Fibroblast of lung (primary cell): ENCODE measurements at regions not wholly inside any gene's neighbourhood (a gene's known extent, or its start where the extent isn't known, plus 50 kb on each side); places are given as distances from the start of the nearest gene placed in this dataset.

Experiments used
- DNase-seq, 2 donors: peaks; one replicate each; pipeline versions ENCODE4 v3.0.0 to v3.0.0-alpha.2; 2010; ENCODE audit warnings: low read depth in 2 of 2
- H2AFZ ChIP-seq: 2 replicates; pipeline ENCODE4 v1.5.1; 2012; ENCODE audit warnings: low read length, control low read depth, inconsistent platforms
- H3K27ac ChIP-seq: 2 replicates; pipeline ENCODE4 v1.5.1; 2011; ENCODE audit warnings: low read length, control low read depth; ENCODE audit not compliant: insufficient read depth
- H3K27me3 ChIP-seq: 2 replicates; pipeline ENCODE4 v1.5.1; 2011; ENCODE audit warnings: mild to moderate bottlenecking, low read length; ENCODE audit not compliant: control insufficient read depth, insufficient read depth
- H3K36me3 ChIP-seq: 2 replicates; pipeline ENCODE4 v1.5.1; 2011; ENCODE audit warnings: low read length; ENCODE audit not compliant: control insufficient read depth, insufficient read depth
- H3K4me1 ChIP-seq: 2 replicates; pipeline ENCODE4 v1.5.1; 2011; ENCODE audit warnings: low read length; ENCODE audit not compliant: control insufficient read depth, insufficient read depth; ENCODE audit errors: extremely low read depth
- H3K4me2 ChIP-seq: 2 replicates; pipeline ENCODE4 v1.5.1; 2011; ENCODE audit warnings: low read length, control low read depth; ENCODE audit not compliant: insufficient read depth; ENCODE audit errors: extremely low read depth
- H3K4me3 ChIP-seq, 4 experiments: fragments of 200-600 bp in 1 of 4; sonication (generic) in 1 of 4; replicated peaks in 1 of 4; 2 replicates each; pipeline ENCODE4 v1.5.1; 2011 to 2016; ENCODE audit warnings: low read length in 4 of 4, low read depth in 3 of 4, mild to moderate bottlenecking in 3 of 4, control low read depth in 2 of 4, inconsistent platforms in 1 of 4, mixed read lengths in 1 of 4; ENCODE audit not compliant: insufficient read depth in 1 of 4; ENCODE audit errors: control extremely low read depth in 1 of 4
- H3K79me2 ChIP-seq: 2 replicates; pipeline ENCODE4 v1.5.1; 2012; ENCODE audit warnings: mild to moderate bottlenecking, low read length, inconsistent platforms; ENCODE audit not compliant: control insufficient read depth, insufficient read depth
- H3K9ac ChIP-seq: 2 replicates; pipeline ENCODE4 v1.5.1; 2011; ENCODE audit warnings: mild to moderate bottlenecking, low read length, control low read depth; ENCODE audit not compliant: insufficient read depth
- H3K9me3 ChIP-seq: 2 replicates; pipeline ENCODE4 v1.5.1; 2012; ENCODE audit warnings: low read depth, low read length; ENCODE audit not compliant: control insufficient read depth, insufficient read depth
- H4K20me1 ChIP-seq: 2 replicates; pipeline ENCODE4 v1.5.1; 2011; ENCODE audit warnings: low read length; ENCODE audit not compliant: control insufficient read depth, insufficient read depth; ENCODE audit errors: extremely low read depth
- CTCF ChIP-seq, 2 donors: IDR thresholded peaks in 1 of 2; conservative IDR thresholded peaks in 1 of 2; 1 replicate in 1 of 2; 2 replicates in 1 of 2; pipeline ENCODE4 v1.5.1; 2011 to 2012; ENCODE audit warnings: low read length in 2 of 2, control low read depth in 1 of 2, inconsistent platforms in 1 of 2, low read depth in 1 of 2, mild to moderate bottlenecking in 1 of 2
- EZH2 ChIP-seq: IDR thresholded peaks from 2 replicates; pipeline ENCODE4 v1.5.1; 2012; ENCODE audit warnings: low read length, control low read depth, mild to moderate bottlenecking; ENCODE audit errors: missing control alignments

GRCh38 chr6:133001040-133001565, 186.7 kb downstream of the RPS12 start:
- TF ChIP-seq CTCF (conservative IDR thresholded peaks at IDR 0.05 in 1 of 2, IDR thresholded peaks at IDR 0.05 in 1 of 2; ENCODE audit: low read depth in 1 of 2, low read length in 2 of 2) (no peak), EZH2 (no peak)
- Histone ChIP-seq H3K36me3 (no peaks in the 10 kb centered on the region), H3K27me3 (no peaks in the 10 kb centered on the region), H3K27ac (no peak overlapping the region), H3K79me2 (no peaks in the 10 kb centered on the region), H3K4me1 (no peaks in the 10 kb centered on the region), H4K20me1 (no peaks in the 10 kb centered on the region), H2AFZ (no peak overlapping the region), H3K9me3 (no peaks in the 10 kb centered on the region), H3K4me3 (no peak overlapping the region), H3K9ac (no peak overlapping the region), H3K4me2 (no peak overlapping the region)
- DNase-seq = peak in 1 of 2 donors; percentile 50

- DNase-seq = no peak
- Histone ChIP-seq H3K4me1 (no peaks in the 10 kb centered on the region), H3K9ac (no peak overlapping the region), H3K4me3 (no peak overlapping the region), H3K27ac (no peak overlapping the region), H3K79me2 (no peaks in the 10 kb centered on the region), H3K9me3 (no peaks in the 10 kb centered on the region), H4K20me1 (no peaks in the 10 kb centered on the region), H2AFZ (no peak overlapping the region), H3K36me3 (no peaks in the 10 kb centered on the region), H3K27me3 (no peaks in the 10 kb centered on the region), H3K4me2 (no peak overlapping the region)
- TF ChIP-seq EZH2 = no peak
- TF ChIP-seq CTCF (conservative IDR thresholded peaks at IDR 0.05 in 1 of 2, IDR thresholded peaks at IDR 0.05 in 1 of 2; ENCODE audit: low read depth in 1 of 2, low read length in 2 of 2) = no peak
Observed at GRCh38 chr6:133004304-133004884, 190.0 kb downstream of the RPS12 start.

- H3K4me3 ChIP-seq = no peak overlapping the region
- no peaks in the 10 kb centered on the region for H3K79me2 ChIP-seq
- H3K36me3 ChIP-seq = no peaks in the 10 kb centered on the region
- H3K9ac ChIP-seq = no peak overlapping the region
- no peak overlapping the region for H3K27ac ChIP-seq
- H3K27me3 ChIP-seq = peaks cover 3% of the 10 kb centered on the region
- no peak overlapping the region for H3K4me2 ChIP-seq
- H3K4me1 ChIP-seq = no peaks in the 10 kb centered on the region
- H2AFZ ChIP-seq = no peak overlapping the region
- H3K9me3 ChIP-seq = no peaks in the 10 kb centered on the region
- TF ChIP-seq EZH2 = no peak
- TF ChIP-seq CTCF (conservative IDR thresholded peaks at IDR 0.05 in 1 of 2, IDR thresholded peaks at IDR 0.05 in 1 of 2; ENCODE audit: low read depth in 1 of 2, low read length in 2 of 2) = no peak
- no peak for DNase-seq
- no peaks in the 10 kb centered on the region for H4K20me1 ChIP-seq
Observed at GRCh38 chr6:133012774-133013173, 198.4 kb downstream of the RPS12 start.
